H9 (cell line): ENCODE measurements at regions not wholly inside any gene's neighbourhood (a gene's known extent, or its start where the extent isn't known, plus 50 kb on each side); places are given as distances from the start of the nearest gene placed in this dataset.

ENCODE experiments used
- DNase-seq: peaks from one replicate; pipeline ENCODE4 v3.0.0-alpha.2; 2017
- H2AFZ ChIP-seq: one replicate; pipeline ENCODE4 v1.6.1; 2013; ENCODE audit warnings: mild to moderate bottlenecking, low read length, control low read depth, moderate library complexity
- H2AK5ac ChIP-seq: 2 replicates; pipeline ENCODE4 v1.6.1; 2013; ENCODE audit warnings: low read length, control low read depth, mixed read lengths; ENCODE audit not compliant: insufficient read length
- H2BK120ac ChIP-seq: one replicate; pipeline ENCODE4 v1.6.1; 2013; ENCODE audit warnings: low read depth, mild to moderate bottlenecking, low read length, control low read depth, inconsistent platforms; ENCODE audit not compliant: poor library complexity, severe bottlenecking
- H2BK12ac ChIP-seq: 2 replicates; pipeline ENCODE4 v1.6.1; 2013; ENCODE audit warnings: low read length, control low read depth, mixed read lengths, low read depth; ENCODE audit not compliant: insufficient read length
- H2BK15ac ChIP-seq: 2 replicates; pipeline ENCODE4 v1.6.1; 2013; ENCODE audit warnings: low read depth, low read length, control low read depth
- H2BK20ac ChIP-seq: one replicate; pipeline ENCODE4 v1.6.1; 2013; ENCODE audit warnings: low read depth, mild to moderate bottlenecking, low read length, control low read depth, inconsistent platforms; ENCODE audit not compliant: poor library complexity, severe bottlenecking
- H2BK5ac ChIP-seq: 2 replicates; pipeline ENCODE4 v1.6.1; 2013; ENCODE audit warnings: low read length, control low read depth, mixed read lengths; ENCODE audit not compliant: insufficient read length
- H3K14ac ChIP-seq: 2 replicates; pipeline ENCODE4 v1.6.1; 2013; ENCODE audit warnings: low read length, control low read depth; ENCODE audit not compliant: insufficient read depth
- H3K18ac ChIP-seq: 2 replicates; pipeline ENCODE4 v1.6.1; 2013; ENCODE audit warnings: low read depth, mild to moderate bottlenecking, mixed read lengths, low read length, control low read depth; ENCODE audit not compliant: insufficient read length
- H3K23ac ChIP-seq: 2 replicates; pipeline ENCODE4 v1.6.1; 2013; ENCODE audit warnings: low read length, control low read depth, mixed read lengths, low read depth; ENCODE audit not compliant: insufficient read length
- H3K23me2 ChIP-seq: 2 replicates; pipeline ENCODE4 v1.6.1; 2013; ENCODE audit warnings: low read depth, mild to moderate bottlenecking, mixed read lengths, low read length, control low read depth; ENCODE audit not compliant: insufficient read length, poor library complexity, severe bottlenecking
- H3K27ac ChIP-seq: 2 replicates; pipeline ENCODE4 v1.5.1; 2013; ENCODE audit warnings: low read length, control low read depth, mixed read lengths, low read depth; ENCODE audit not compliant: insufficient read length
- H3K27me3 ChIP-seq: 2 replicates; pipeline ENCODE4 v1.6.1; 2013; ENCODE audit warnings: low read length, control low read depth, inconsistent platforms; ENCODE audit not compliant: insufficient read depth
- H3K4ac ChIP-seq: 2 replicates; pipeline ENCODE4 v1.6.1; 2013; ENCODE audit warnings: low read depth, mild to moderate bottlenecking, control low read depth, inconsistent platforms, low read length, moderate library complexity
- H3K4me1 ChIP-seq: 2 replicates; pipeline ENCODE4 v1.6.1; 2013; ENCODE audit warnings: low read length, control low read depth, inconsistent platforms; ENCODE audit not compliant: insufficient read depth
- H3K4me2 ChIP-seq: 2 replicates; pipeline ENCODE4 v1.6.1; 2013; ENCODE audit warnings: low read length, control low read depth, mixed read lengths; ENCODE audit not compliant: insufficient read length, insufficient read depth
- H3K56ac ChIP-seq: 2 replicates; pipeline ENCODE4 v1.6.1; 2013; ENCODE audit warnings: low read depth, mild to moderate bottlenecking, mixed read lengths, low read length, control low read depth; ENCODE audit not compliant: insufficient read length
- H3K79me1 ChIP-seq: 2 replicates; pipeline ENCODE4 v1.6.1; 2013; ENCODE audit warnings: low read depth, mild to moderate bottlenecking, moderate library complexity, low read length, control low read depth, inconsistent platforms; ENCODE audit not compliant: insufficient read depth, poor library complexity, severe bottlenecking
- H3K79me2 ChIP-seq: 2 replicates; pipeline ENCODE4 v1.6.1; 2013; ENCODE audit warnings: low read length, control low read depth, inconsistent platforms; ENCODE audit not compliant: insufficient read depth
- H3K9ac ChIP-seq: 2 replicates; pipeline ENCODE4 v1.6.1; 2013; ENCODE audit warnings: low read length, control low read depth, mixed read lengths; ENCODE audit not compliant: insufficient read length; ENCODE audit errors: extremely low read depth
- H3K9me3 ChIP-seq: one replicate; pipeline ENCODE4 v1.6.1; 2013; ENCODE audit warnings: low read depth, low read length, inconsistent platforms; ENCODE audit not compliant: control insufficient read depth
- H3T11ph ChIP-seq: one replicate; pipeline ENCODE4 v1.6.1; 2013; ENCODE audit warnings: mild to moderate bottlenecking, low read length, control low read depth, inconsistent platforms
- H4K20me1 ChIP-seq: one replicate; pipeline ENCODE4 v1.6.1; 2013; ENCODE audit not compliant: control insufficient read depth, insufficient read length, insufficient read depth
- H4K5ac ChIP-seq: 2 replicates; pipeline ENCODE4 v1.6.1; 2013; ENCODE audit warnings: low read depth, mild to moderate bottlenecking, mixed read lengths, low read length, control low read depth; ENCODE audit not compliant: insufficient read length
- H4K8ac ChIP-seq: replicated peaks from 2 replicates; pipeline ENCODE4 v1.6.1; 2013; ENCODE audit warnings: low read length, control low read depth, mixed read lengths, low read depth; ENCODE audit not compliant: insufficient read length
- H4K91ac ChIP-seq: 2 replicates; pipeline ENCODE4 v1.6.1; 2013; ENCODE audit warnings: low read depth, mild to moderate bottlenecking, moderate library complexity, mixed read lengths, low read length, control low read depth; ENCODE audit not compliant: insufficient read length
- H3K27ac Mint-ChIP-seq, 3 experiments: 2 replicates in 2 of 3; 3 replicates in 1 of 3; pipeline ENCODE4 v1.8.0; 2020 to 2021; ENCODE audit warnings: mixed read lengths in 3 of 3, mild to moderate bottlenecking in 1 of 3, moderate library complexity in 1 of 3
- H3K27me3 Mint-ChIP-seq: 2 replicates; pipeline ENCODE4 v1.8.0; 2021; ENCODE audit warnings: low read depth, mild to moderate bottlenecking, moderate library complexity, mixed read lengths
- H3K36me3 Mint-ChIP-seq, 3 experiments: 2 replicates in 2 of 3; 3 replicates in 1 of 3; pipeline ENCODE4 v1.8.0; 2020 to 2021; ENCODE audit warnings: low read depth in 3 of 3, mixed read lengths in 3 of 3; ENCODE audit not compliant: insufficient read depth in 1 of 3
- H3K4me1 Mint-ChIP-seq, 2 experiments: 2 replicates each; pipeline ENCODE4 v1.8.0; 2020; ENCODE audit warnings: mixed read lengths in 2 of 2
- H3K4me3 Mint-ChIP-seq, 2 experiments: 2 replicates in 1 of 2; 3 replicates in 1 of 2; pipeline ENCODE4 v1.8.0; 2020 to 2021; ENCODE audit warnings: mild to moderate bottlenecking in 2 of 2, mixed read lengths in 2 of 2, moderate library complexity in 1 of 2
- H3K9me3 Mint-ChIP-seq, 2 experiments: 2 replicates in 1 of 2; 3 replicates in 1 of 2; pipeline ENCODE4 v1.8.0; 2020; ENCODE audit warnings: mild to moderate bottlenecking in 2 of 2, mixed read lengths in 2 of 2, moderate library complexity in 1 of 2
- TF ChIP-seq, protein P1 (sequence below): fragments of 200-600 bp; sonication (generic); conservative IDR thresholded peaks from 3 replicates; pipeline ENCODE4 v1.8.0; 2021; ENCODE audit warnings: antibody characterized with exemption, mild to moderate bottlenecking

DNA sequence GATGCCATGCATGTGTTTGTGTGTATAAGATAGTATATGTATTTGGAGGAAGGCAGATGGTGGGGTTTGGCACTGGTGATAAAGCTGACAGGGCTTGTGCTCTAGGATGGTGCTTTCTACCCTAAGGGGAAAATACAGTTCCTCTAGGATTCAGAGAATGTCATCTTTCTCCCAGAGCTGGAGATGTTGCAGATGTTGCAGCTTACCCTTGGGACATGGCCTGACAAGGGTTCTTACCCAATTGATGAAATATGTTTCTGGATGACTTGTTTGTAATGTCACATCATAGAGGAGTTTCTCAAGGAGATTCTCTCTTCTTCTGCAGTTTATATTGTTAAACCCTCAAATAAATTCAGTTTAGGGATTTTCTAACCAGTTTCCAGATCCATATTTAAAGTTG lies 52.5 kb upstream of the PITX2 start:
- H2BK12ac ChIP-seq, result no peak overlapping the region
- no peak overlapping the region for H3K27ac ChIP-seq
- H3K79me1 ChIP-seq, result no peaks in the 10 kb centered on the region
- H2BK15ac ChIP-seq, result no peak overlapping the region
- no peak overlapping the region for H2BK120ac ChIP-seq
- Mint-ChIP-seq H3K27ac (no peak overlapping the region), H3K4me3 (no peak overlapping the region), H3K36me3 (no peaks in the 10 kb centered on the region), H3K4me1 (peaks cover 4 to 6% of the 10 kb centered on the region in 2 experiments), H3K9me3 (no peaks in the 10 kb centered on the region), H3K27me3 (peaks cover 3% of the 10 kb centered on the region; the same call in 1 of the 2 replicates)
- no peak overlapping the region for H4K8ac ChIP-seq
- no peak overlapping the region for H3K4me2 ChIP-seq
- H3K56ac ChIP-seq, result no peak overlapping the region
- no peak overlapping the region for H4K91ac ChIP-seq
- H3K4ac ChIP-seq, result no peak overlapping the region
- no peaks in the 10 kb centered on the region for H4K20me1 ChIP-seq
- no peak for DNase-seq
- no peak overlapping the region for H2BK20ac ChIP-seq
- H2BK5ac ChIP-seq, result no peak overlapping the region
- H4K5ac ChIP-seq, result no peak overlapping the region
- H3K4me1 ChIP-seq, result 0 out of 2 replicates have a peak, but pooled peaks cover 3% of the 10 kb centered on the region
- TF ChIP-seq, protein P1, sequence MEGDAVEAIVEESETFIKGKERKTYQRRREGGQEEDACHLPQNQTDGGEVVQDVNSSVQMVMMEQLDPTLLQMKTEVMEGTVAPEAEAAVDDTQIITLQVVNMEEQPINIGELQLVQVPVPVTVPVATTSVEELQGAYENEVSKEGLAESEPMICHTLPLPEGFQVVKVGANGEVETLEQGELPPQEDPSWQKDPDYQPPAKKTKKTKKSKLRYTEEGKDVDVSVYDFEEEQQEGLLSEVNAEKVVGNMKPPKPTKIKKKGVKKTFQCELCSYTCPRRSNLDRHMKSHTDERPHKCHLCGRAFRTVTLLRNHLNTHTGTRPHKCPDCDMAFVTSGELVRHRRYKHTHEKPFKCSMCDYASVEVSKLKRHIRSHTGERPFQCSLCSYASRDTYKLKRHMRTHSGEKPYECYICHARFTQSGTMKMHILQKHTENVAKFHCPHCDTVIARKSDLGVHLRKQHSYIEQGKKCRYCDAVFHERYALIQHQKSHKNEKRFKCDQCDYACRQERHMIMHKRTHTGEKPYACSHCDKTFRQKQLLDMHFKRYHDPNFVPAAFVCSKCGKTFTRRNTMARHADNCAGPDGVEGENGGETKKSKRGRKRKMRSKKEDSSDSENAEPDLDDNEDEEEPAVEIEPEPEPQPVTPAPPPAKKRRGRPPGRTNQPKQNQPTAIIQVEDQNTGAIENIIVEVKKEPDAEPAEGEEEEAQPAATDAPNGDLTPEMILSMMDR, result no peak
- no peaks in the 10 kb centered on the region for H3K23me2 ChIP-seq
- no peak overlapping the region for H3K18ac ChIP-seq
- H3K23ac ChIP-seq, result no peak overlapping the region
- no peaks in the 10 kb centered on the region for H3K27me3 ChIP-seq
- H3K9ac ChIP-seq, result no peak overlapping the region
- H2AK5ac ChIP-seq, result no peak overlapping the region
- no peak overlapping the region for H2AFZ ChIP-seq
- no peak overlapping the region for H3T11ph ChIP-seq
- no peaks in the 10 kb centered on the region for H3K79me2 ChIP-seq
- H3K14ac ChIP-seq, result no peak overlapping the region
- H3K9me3 ChIP-seq, result no peaks in the 10 kb centered on the region
